Testis (tissue), 2 donors: ENCODE measurements at regions not wholly inside any gene's neighbourhood (a gene's known extent, or its start where the extent isn't known, plus 50 kb on each side); places are given as distances from the start of the nearest gene placed in this dataset.

Experiments used
- CTCF ChIP-seq, 3 experiments: fragments of 450-650 bp in 2 of 3; fragments of 200-600 bp in 1 of 3; sonication (generic) in 1 of 3; IDR thresholded peaks; one replicate each; pipeline ENCODE4 v1.5.1; 2016 to 2019; ENCODE audit warnings: antibody characterized with exemption in 3 of 3, mild to moderate bottlenecking in 2 of 3, moderate library complexity in 1 of 3
- POLR2A ChIP-seq: fragments of 450-650 bp; IDR thresholded peaks from one replicate; pipeline ENCODE4 v1.6.1; 2017; ENCODE audit warnings: antibody characterized with exemption, mild to moderate bottlenecking, moderate library complexity

GRCh38 chr4:183017962-183018361 lies 81.1 kb upstream of the WWC2 start:
- TF ChIP-seq CTCF (IDR thresholded peaks at IDR 0.05) (no peak), POLR2A (no peak)
